ENCODE measurements at regions not wholly inside any gene's neighbourhood (a gene's known extent, or its start where the extent isn't known, plus 50 kb on each side); places are given as distances from the start of the nearest gene placed in this dataset.

GRCh38 chr2:120939595-120940318, 204.1 kb downstream of the GLI2 start (continued):
- TF ChIP-seq CBX3 (IDR thresholded peaks at IDR 0.05; ENCODE audit: borderline replicate concordance, low read depth) (no peak), SMC3 (IDR thresholded peaks at IDR 0.05; ENCODE audit: borderline replicate concordance, low read length) (no peak), SUZ12 (IDR thresholded peaks at IDR 0.05; ENCODE audit: unreplicated experiment) (no peak), ZNF592 (IDR thresholded peaks at IDR 0.05) (no peak)

- Histone ChIP-seq H3K36me3 (ENCODE audit: control insufficient read depth in 2 of 2, insufficient read depth in 2 of 2, low read length in 1 of 2) (no peaks in the 10 kb centered on the region), H3K79me2 (ENCODE audit: control insufficient read depth, insufficient read depth, low read length) (no peaks in the 10 kb centered on the region), H3K9me3 (replicated peaks; ENCODE audit: control insufficient read depth, insufficient read depth, low read length) (no peaks in the 10 kb centered on the region), H2AFZ (ENCODE audit: control insufficient read depth, low read depth, low read length) (no peak overlapping the region), H3K27me3 (replicated peaks in 1 of 2; ENCODE audit: control insufficient read depth in 2 of 2, insufficient read depth in 2 of 2, low read length in 1 of 2) (no peaks in the 10 kb centered on the region), H3K9ac (ENCODE audit: control insufficient read depth, insufficient read depth, low read length) (no peak overlapping the region), H3K4me3 (no peak overlapping the region), H4K20me1 (ENCODE audit: control insufficient read depth, insufficient read depth) (no peaks in the 10 kb centered on the region), H3K4me2 (ENCODE audit: control insufficient read depth, insufficient read depth) (no peak overlapping the region), H3K27ac (ENCODE audit: control insufficient read depth, insufficient read depth) (no peak overlapping the region), H3K4me1 (ENCODE audit: control insufficient read depth, insufficient read depth, low read length) (no peaks in the 10 kb centered on the region)
- DNase-seq (ENCODE audit: low read depth, low spot score) (no peak), FAIRE-seq (no peak), ATAC-seq (no peak)
- ChIA-PET RAD21 (ENCODE audit: unreplicated experiment) (no interaction called here), POLR2A (no interaction called here), CTCF (no interaction called here), SMC1A (ENCODE audit: uncharacterized antibody, unreplicated experiment) (no interaction called here)
- in situ Hi-C loops (cut with MboI) (no loop called here), intact Hi-C loops (cut with micrococcal nuclease; ENCODE audit: unreplicated experiment) (no loop called here)
- 0% methylated on average over 1 of the region's 1 CpG for WGBS (ENCODE audit: insufficient coverage, insufficient replicate concordance, low lambda C conversion rate, missing lambda C conversion rate)
- BruUV-seq (replicated peaks): no TSS peak
- TF ChIP-seq ZNF217 (IDR thresholded peaks at IDR 0.05): no peak
- TF ChIP-seq SREBF1 (IDR thresholded peaks at IDR 0.05; ENCODE audit: low read length): no peak
- no peak for TF ChIP-seq SUPT20H (IDR thresholded peaks at IDR 0.05; ENCODE audit: borderline replicate concordance, control insufficient read depth, low read depth, low read length)
- no peak for TF ChIP-seq MAX (IDR thresholded peaks at IDR 0.05; ENCODE audit: low read depth, low read length)
- no peak for TF ChIP-seq PBX3 (IDR thresholded peaks at IDR 0.05; ENCODE audit: insufficient replicate concordance, low read depth, low read length)
- TF ChIP-seq CHD2 (IDR thresholded peaks at IDR 0.05; ENCODE audit: borderline replicate concordance, low read depth, low read length): no peak
- no peak for TF ChIP-seq NR2C1 (IDR thresholded peaks at IDR 0.05)
- no peak for TF ChIP-seq POLR2A (IDR thresholded peaks at IDR 0.05; ENCODE audit: low read depth, low read length)
- TF ChIP-seq POLR2AphosphoS2 (IDR thresholded peaks at IDR 0.05; ENCODE audit: low read depth, low read length): no peak
- no peak for TF ChIP-seq PAX5 (IDR thresholded peaks at IDR 0.05; ENCODE audit: borderline replicate concordance, low read depth, low read length)
Measured at GRCh38 chr2:120940319-120940696, 204.6 kb downstream of the GLI2 start.
